NCI-H2081 treated with DMSO at 0.1 percent for 48 hours (cell line): ENCODE measurements at regions not wholly inside any gene's neighbourhood (a gene's known extent, or its start where the extent isn't known, plus 50 kb on each side); places are given as distances from the start of the nearest gene placed in this dataset.

Experiments used
- DNase-seq: peaks from one replicate; lab custom pipeline; 2025; lab: John Stamatoyannopoulos, UW

GRCh38 chr7:144969787-144970186 lies 133.9 kb upstream of the TPK1 start:
- no peak for DNase-seq

GRCh38 chr7:144960763-144961162 lies 124.9 kb upstream of the TPK1 start:
- no peak for DNase-seq

DNA sequence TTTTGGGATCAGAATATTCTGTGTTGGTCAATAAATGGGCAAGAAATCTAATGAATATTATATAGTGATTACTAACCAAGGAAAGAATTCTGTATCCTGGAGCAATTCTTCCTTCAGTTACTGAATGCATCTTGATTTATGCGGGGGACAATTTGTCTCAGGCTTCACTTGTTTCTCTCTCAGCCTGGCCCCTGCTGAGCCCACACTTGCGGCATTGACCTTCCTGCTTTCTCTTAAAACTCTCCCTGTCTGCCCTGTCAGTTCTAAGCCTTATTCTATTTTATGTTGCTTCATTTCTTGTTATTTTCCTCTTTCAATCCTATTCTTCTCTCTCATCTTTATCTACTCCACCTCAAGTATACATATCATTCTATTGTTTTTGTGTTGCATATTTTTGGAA lies 122.1 kb upstream of the TPK1 start:
- DNase-seq, result no peak

DNA sequence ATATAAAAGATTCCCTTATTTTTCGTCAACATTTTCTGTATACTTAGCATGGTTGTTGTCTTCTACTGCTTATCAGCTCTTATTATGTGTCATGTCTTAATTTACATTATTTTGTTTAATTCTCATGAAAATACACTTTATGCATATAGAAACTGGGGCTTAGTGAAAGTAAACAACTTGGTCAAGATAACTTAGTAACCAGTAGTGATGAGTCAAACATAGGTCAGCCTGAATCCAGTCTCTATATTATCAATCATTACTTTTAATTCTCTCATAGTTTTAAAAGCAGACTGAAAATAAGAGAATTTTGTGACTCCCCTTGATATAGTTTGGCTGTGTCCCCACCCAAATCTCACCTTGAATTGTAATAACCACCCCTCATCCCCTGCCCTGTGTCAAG lies 119.6 kb upstream of the TPK1 start:
- DNase-seq, result no peak

DNA sequence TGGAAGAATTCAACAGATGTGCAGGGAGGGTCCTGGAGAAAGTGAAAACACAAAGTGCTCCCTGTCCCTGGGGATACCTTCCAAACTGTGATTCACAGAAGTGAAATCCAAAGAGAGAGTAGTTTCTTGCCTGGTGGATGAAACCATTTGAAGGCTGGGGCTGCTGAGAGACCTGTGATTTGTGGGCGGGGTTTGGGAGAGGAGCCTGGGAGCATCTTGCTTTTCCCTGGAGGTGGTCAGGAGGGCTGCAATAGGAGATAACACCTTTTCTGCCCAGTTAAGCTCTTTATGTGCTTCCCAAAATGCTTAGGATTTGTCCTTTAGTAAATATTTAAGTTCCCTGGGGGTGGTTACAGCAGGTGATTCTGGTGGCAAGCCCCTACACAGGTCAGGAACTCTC lies 105.3 kb upstream of the TPK1 start:
- no peak for DNase-seq

DNA sequence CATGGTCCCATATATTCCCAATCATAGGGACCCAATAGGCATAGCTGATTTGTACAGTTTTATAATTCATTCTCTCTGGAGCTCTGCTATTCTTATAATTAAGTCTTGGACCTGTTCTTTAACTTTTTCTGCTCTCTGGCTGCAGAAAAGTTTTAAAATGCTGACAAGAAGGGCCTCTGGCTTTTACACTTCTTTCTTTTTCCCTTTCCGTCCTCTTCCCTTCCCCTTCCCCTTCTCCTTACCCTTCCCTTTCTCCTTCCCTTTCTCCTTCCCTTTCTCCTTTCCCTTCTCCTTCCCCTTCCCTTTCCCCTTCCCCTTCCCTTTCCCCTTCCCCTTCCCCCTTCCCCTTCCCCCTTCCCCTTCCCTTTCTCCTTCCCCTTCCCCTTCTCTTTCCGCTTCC lies 101.3 kb upstream of the TPK1 start:
- DNase-seq, result no peak

GRCh38 chr7:144936314-144936713 lies 100.5 kb upstream of the TPK1 start:
- no peak for DNase-seq

DNA sequence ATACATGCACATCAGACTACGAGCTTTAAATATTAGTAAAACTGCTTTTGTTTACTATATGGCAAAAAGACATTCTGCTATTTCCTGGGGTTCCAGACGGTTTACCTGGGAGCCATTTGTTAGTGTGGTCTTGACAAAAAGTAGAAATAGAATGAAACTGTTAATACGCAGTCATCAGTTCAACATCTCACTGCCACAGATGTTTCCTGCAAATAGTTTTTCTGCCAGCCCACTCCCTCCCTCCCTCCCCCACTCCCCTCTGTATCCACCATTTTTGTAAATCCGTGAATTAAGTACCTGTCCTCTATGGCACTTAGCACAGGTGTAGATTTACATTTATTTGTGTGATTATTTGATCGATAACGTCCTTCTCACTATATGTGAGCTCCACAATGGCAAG lies 74.6 kb upstream of the TPK1 start:
- DNase-seq, result no peak

- no peak for DNase-seq
These were observed 73.2 kb upstream of the TPK1 start for GRCh38 chr7:144908943-144909556.

GRCh38 chr7:144908324-144908723 lies 72.5 kb upstream of the TPK1 start:
- no peak for DNase-seq

- DNase-seq, result no peak
These were observed 71.7 kb upstream of the TPK1 start for GRCh38 chr7:144907577-144907976.

DNA sequence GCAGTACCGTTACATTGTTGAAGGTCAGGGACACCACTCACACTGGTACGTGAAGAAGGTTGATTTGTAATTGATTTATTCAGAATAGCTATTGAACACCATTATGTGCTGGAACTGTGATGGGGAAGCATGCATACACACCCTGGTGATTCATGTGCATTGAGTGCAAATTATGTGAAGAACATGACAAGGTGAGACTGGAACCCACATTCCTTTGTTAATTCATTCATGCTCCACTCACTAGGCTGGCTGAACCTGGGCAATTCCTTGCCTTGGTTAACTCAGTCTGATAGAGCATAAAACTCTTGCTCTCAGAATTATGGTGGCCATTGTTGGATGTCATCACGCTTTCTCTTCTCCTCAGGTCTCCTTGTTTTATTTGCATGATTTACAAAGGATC lies 67.3 kb upstream of the TPK1 start:
- no peak for DNase-seq

DNA sequence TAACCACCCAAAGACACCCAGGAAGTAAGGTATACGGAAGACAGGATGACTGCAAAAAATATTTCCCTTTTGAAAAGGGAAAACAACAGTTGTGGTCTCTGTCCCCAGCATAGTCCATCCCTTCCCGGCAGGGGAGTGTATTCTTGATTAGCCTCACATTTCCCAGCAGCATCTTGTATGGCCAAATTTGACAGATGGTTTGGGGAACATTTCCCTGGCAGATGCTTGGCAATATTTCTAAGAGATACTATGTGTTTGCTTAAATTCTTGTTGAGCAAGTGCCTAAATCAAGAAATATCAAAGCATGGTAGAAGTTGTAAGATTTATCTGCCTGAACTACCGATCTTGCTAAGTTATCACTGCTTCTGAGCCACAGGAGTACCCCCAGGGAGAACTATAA lies 56.9 kb upstream of the TPK1 start:
- no peak for DNase-seq
